H1 (cell line): ENCODE measurements at regions not wholly inside any gene's neighbourhood (a gene's known extent, or its start where the extent isn't known, plus 50 kb on each side); places are given as distances from the start of the nearest gene placed in this dataset.

Source experiments
- ASH2L ChIP-seq: fragments of 200-600, 300-600 bp; sonication (generic); IDR thresholded peaks from one replicate; pipeline ENCODE4 v1.7.1; 2017; ENCODE audit warnings: low read length
- CTCF ChIP-seq, 3 experiments: IDR thresholded peaks; 1 replicate in 2 of 3; 2 replicates in 1 of 3; pipeline versions ENCODE4 v1.5.1 to v1.6.1; 2011; ENCODE audit warnings: low read length in 3 of 3, mild to moderate bottlenecking in 3 of 3, inconsistent platforms in 2 of 3, low read depth in 1 of 3, moderate library complexity in 1 of 3; ENCODE audit not compliant: insufficient read depth in 1 of 3; ENCODE audit errors: control extremely low read depth in 1 of 3
- EGR1 ChIP-seq: IDR thresholded peaks from 2 replicates; pipeline ENCODE4 v1.6.1; 2011; ENCODE audit warnings: low read depth, low read length, borderline replicate concordance
- EP300 ChIP-seq, 2 experiments: IDR thresholded peaks; 1 replicate in 1 of 2; 2 replicates in 1 of 2; pipeline ENCODE4 v1.6.1; 2011 to 2012; ENCODE audit warnings: low read depth in 2 of 2, low read length in 2 of 2, mild to moderate bottlenecking in 2 of 2, borderline replicate concordance in 1 of 2, inconsistent platforms in 1 of 2, moderate library complexity in 1 of 2
- EZH2 ChIP-seq: fragments of 200-600 bp; sonication (generic); IDR thresholded peaks from 2 replicates; pipeline ENCODE4 v1.7.1; 2012; ENCODE audit warnings: low read depth, mild to moderate bottlenecking, moderate library complexity, low read length, inconsistent platforms; ENCODE audit not compliant: severe bottlenecking
- RAD21 ChIP-seq, 2 experiments: IDR thresholded peaks in 1 of 2; conservative IDR thresholded peaks in 1 of 2; 2 replicates each; pipeline ENCODE4 v1.6.1; 2011; ENCODE audit warnings: low read depth in 2 of 2, low read length in 2 of 2, improper control_type of control experiment in 1 of 2, inconsistent platforms in 1 of 2, mild to moderate bottlenecking in 1 of 2, moderate library complexity in 1 of 2
- RFX5 ChIP-seq: IDR thresholded peaks from 2 replicates; pipeline ENCODE4 v1.6.1; 2011; ENCODE audit warnings: low read depth, low read length, improper control_type of control experiment, borderline replicate concordance
- RNF2 ChIP-seq: fragments of 200-900, 300-1000 bp; sonication (generic); IDR thresholded peaks from 2 replicates; pipeline ENCODE4 v1.7.1; 2016; ENCODE audit warnings: borderline replicate concordance, low read depth, mild to moderate bottlenecking, antibody characterized with exemption, low read length; ENCODE audit not compliant: poor library complexity, severe bottlenecking; ENCODE audit errors: missing control alignments
- SP1 ChIP-seq: IDR thresholded peaks from 2 replicates; pipeline ENCODE4 v1.6.1; 2011; ENCODE audit warnings: low read depth, low read length
- SRF ChIP-seq: IDR thresholded peaks from 2 replicates; pipeline ENCODE4 v1.6.1; 2011; ENCODE audit warnings: mild to moderate bottlenecking, low read depth, low read length, moderate library complexity
- YY1 ChIP-seq: IDR thresholded peaks from 2 replicates; pipeline ENCODE4 v1.6.1; 2011; ENCODE audit warnings: low read depth, mild to moderate bottlenecking, low read length

GRCh38 chr6:71651636-71652035 is 234.7 kb upstream of the RIMS1 start:
- no peak for TF ChIP-seq CTCF (IDR thresholded peaks at IDR 0.05; ENCODE audit: control extremely low read depth in 1 of 3, insufficient read depth in 1 of 3, low read depth in 1 of 3, low read length in 3 of 3)
- TF ChIP-seq RAD21 (IDR thresholded peaks at IDR 0.05 in 1 of 2, conservative IDR thresholded peaks at IDR 0.05 in 1 of 2; ENCODE audit: low read depth in 2 of 2, low read length in 2 of 2) = no peak
- no peak for TF ChIP-seq EP300 (IDR thresholded peaks at IDR 0.05; ENCODE audit: borderline replicate concordance in 1 of 2, low read depth in 2 of 2, low read length in 2 of 2)
- no peak for TF ChIP-seq EGR1
- no peak for TF ChIP-seq EZH2
- no peak for TF ChIP-seq RFX5
- TF ChIP-seq YY1 = no peak
- TF ChIP-seq SRF = no peak
- TF ChIP-seq ASH2L = no peak
- TF ChIP-seq RNF2 = no peak
- TF ChIP-seq SP1 = no peak
